ENCODE measurements at regions not wholly inside any gene's neighbourhood (a gene's known extent, or its start where the extent isn't known, plus 50 kb on each side); places are given as distances from the start of the nearest gene placed in this dataset.

GRCh38 chr6:153503810-153504209 lies 372.7 kb upstream of the RGS17 start:
- no peaks in the 10 kb centered on the region for H3K36me3 ChIP-seq
- no peak for DNase-seq (ENCODE audit: low spot score in 2 of 2)
- H3K4me1 ChIP-seq = no peaks in the 10 kb centered on the region
- no peak overlapping the region for H3K27ac ChIP-seq
- TF ChIP-seq POLR2A (IDR thresholded peaks at IDR 0.05) (no peak), POLR2AphosphoS5 (IDR thresholded peaks at IDR 0.05) (no peak)
- TF ChIP-seq, protein P1, sequence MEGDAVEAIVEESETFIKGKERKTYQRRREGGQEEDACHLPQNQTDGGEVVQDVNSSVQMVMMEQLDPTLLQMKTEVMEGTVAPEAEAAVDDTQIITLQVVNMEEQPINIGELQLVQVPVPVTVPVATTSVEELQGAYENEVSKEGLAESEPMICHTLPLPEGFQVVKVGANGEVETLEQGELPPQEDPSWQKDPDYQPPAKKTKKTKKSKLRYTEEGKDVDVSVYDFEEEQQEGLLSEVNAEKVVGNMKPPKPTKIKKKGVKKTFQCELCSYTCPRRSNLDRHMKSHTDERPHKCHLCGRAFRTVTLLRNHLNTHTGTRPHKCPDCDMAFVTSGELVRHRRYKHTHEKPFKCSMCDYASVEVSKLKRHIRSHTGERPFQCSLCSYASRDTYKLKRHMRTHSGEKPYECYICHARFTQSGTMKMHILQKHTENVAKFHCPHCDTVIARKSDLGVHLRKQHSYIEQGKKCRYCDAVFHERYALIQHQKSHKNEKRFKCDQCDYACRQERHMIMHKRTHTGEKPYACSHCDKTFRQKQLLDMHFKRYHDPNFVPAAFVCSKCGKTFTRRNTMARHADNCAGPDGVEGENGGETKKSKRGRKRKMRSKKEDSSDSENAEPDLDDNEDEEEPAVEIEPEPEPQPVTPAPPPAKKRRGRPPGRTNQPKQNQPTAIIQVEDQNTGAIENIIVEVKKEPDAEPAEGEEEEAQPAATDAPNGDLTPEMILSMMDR (IDR thresholded peaks at IDR 0.05) = no peak
- H3K4me3 ChIP-seq = no peak overlapping the region
- intact Hi-C loops (cut with DNase I; ENCODE audit: low total_unique reads) = no loop called here
- no peaks in the 10 kb centered on the region for H3K27me3 ChIP-seq
- H3K9me3 ChIP-seq = no peaks in the 10 kb centered on the region

- H3K27ac ChIP-seq = no peak overlapping the region
- intact Hi-C loops (cut with DNase I; ENCODE audit: low total_unique reads) = loop anchor here (5.0 kb wide), 1 partner anchor 409 kb away; no protein-coding TSS in a partner anchor
- TF ChIP-seq, protein P1 (IDR thresholded peaks at IDR 0.05) = no peak
- TF ChIP-seq POLR2A (IDR thresholded peaks at IDR 0.05) (no peak), POLR2AphosphoS5 (IDR thresholded peaks at IDR 0.05) (no peak)
Measured at GRCh38 chr6:153493501-153493900, 362.4 kb upstream of the RGS17 start.

GRCh38 chr6:153489479-153489878 lies 358.4 kb upstream of the RGS17 start:
- no peak overlapping the region for H3K4me3 ChIP-seq
- H3K9me3 ChIP-seq = peaks cover 0 to 12% of the 10 kb centered on the region in 2 donors
- intact Hi-C loops (cut with DNase I; ENCODE audit: low total_unique reads) = no loop called here
- H3K36me3 ChIP-seq = no peaks in the 10 kb centered on the region
- DNase-seq (ENCODE audit: low spot score in 2 of 2) = no peak
- no peaks in the 10 kb centered on the region for H3K27me3 ChIP-seq
- TF ChIP-seq, protein P1 (IDR thresholded peaks at IDR 0.05) = no peak
- TF ChIP-seq POLR2AphosphoS5 (IDR thresholded peaks at IDR 0.05) (no peak), POLR2A (IDR thresholded peaks at IDR 0.05) (no peak)
- no peaks in the 10 kb centered on the region for H3K4me1 ChIP-seq
- no peak overlapping the region for H3K27ac ChIP-seq

More at GRCh38 chr6:153493501-153493900, 362.4 kb upstream of the RGS17 start:
- no peak for DNase-seq (ENCODE audit: low spot score in 2 of 2)
- Histone ChIP-seq H3K4me1 (no peaks in the 10 kb centered on the region), H3K36me3 (no peaks in the 10 kb centered on the region), H3K9me3 (peaks cover 0 to 6% of the 10 kb centered on the region in 2 donors), H3K4me3 (no peak overlapping the region), H3K27me3 (no peaks in the 10 kb centered on the region)

GRCh38 chr6:153488267-153488666 lies 357.2 kb upstream of the RGS17 start:
- Histone ChIP-seq H3K27ac (no peak overlapping the region), H3K4me3 (no peak overlapping the region), H3K36me3 (no peaks in the 10 kb centered on the region), H3K4me1 (no peaks in the 10 kb centered on the region), H3K27me3 (no peaks in the 10 kb centered on the region), H3K9me3 (peaks cover 0 to 12% of the 10 kb centered on the region in 2 donors)
- TF ChIP-seq POLR2A (IDR thresholded peaks at IDR 0.05) (no peak), POLR2AphosphoS5 (IDR thresholded peaks at IDR 0.05) (no peak)
- TF ChIP-seq, protein P1 (IDR thresholded peaks at IDR 0.05) = no peak
- intact Hi-C loops (cut with DNase I; ENCODE audit: low total_unique reads) = no loop called here
- DNase-seq (ENCODE audit: low spot score in 2 of 2) = no peak

DNA sequence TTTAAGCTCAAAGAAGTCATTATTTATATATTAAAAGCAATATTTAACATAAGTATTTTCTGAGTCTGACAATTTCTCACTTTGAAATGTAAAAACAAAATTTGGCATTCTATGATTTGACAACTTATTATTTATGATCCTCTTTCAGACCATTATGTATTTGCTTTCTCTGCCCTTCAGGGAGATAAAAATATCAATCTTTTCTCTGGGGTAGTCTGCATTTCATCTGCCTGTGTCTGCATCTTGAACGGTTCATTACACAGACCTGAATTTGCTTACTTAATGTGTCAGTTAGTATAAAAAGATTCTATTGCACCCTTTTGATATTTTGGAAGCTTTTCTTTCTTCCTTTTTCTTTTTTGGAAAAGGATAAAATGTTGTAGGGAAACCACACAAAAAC lies 354.0 kb upstream of the RGS17 start:
- Histone ChIP-seq H3K9me3 (peaks cover 0 to 12% of the 10 kb centered on the region in 2 donors), H3K36me3 (no peaks in the 10 kb centered on the region), H3K4me3 (no peak overlapping the region), H3K27ac (no peak overlapping the region), H3K27me3 (no peaks in the 10 kb centered on the region), H3K4me1 (no peaks in the 10 kb centered on the region)
- intact Hi-C loops (cut with DNase I; ENCODE audit: low total_unique reads) = no loop called here
- TF ChIP-seq, protein P1 (IDR thresholded peaks at IDR 0.05) = no peak
- TF ChIP-seq POLR2AphosphoS5 (IDR thresholded peaks at IDR 0.05) (no peak), POLR2A (IDR thresholded peaks at IDR 0.05) (no peak)
- no peak for DNase-seq (ENCODE audit: low spot score in 2 of 2)

Measured in breast epithelium (tissue), 4 donors.